Smooth muscle cell (in vitro differentiated cells): ENCODE measurements at regions not wholly inside any gene's neighbourhood (a gene's known extent, or its start where the extent isn't known, plus 50 kb on each side); places are given as distances from the start of the nearest gene placed in this dataset.

Experiments
- DNase-seq: peaks from one replicate; lab custom pipeline; 2025; ENCODE audit not compliant: unreplicated experiment; lab: John Stamatoyannopoulos, UW
- H2AFZ ChIP-seq: fragments of 200-600 bp; sonication (generic); 2 replicates; pipeline ENCODE4 v1.6.0; 2016; ENCODE audit warnings: antibody characterized with exemption, low read depth, mild to moderate bottlenecking
- H3F3A ChIP-seq: fragments of 200-600 bp; sonication (generic); 2 replicates; pipeline ENCODE4 v1.6.0; 2017; ENCODE audit warnings: antibody characterized with exemption, low read depth
- H3K27ac ChIP-seq: fragments of 200-600 bp; sonication (generic); 2 replicates; pipeline ENCODE4 v1.5.1; 2016; ENCODE audit warnings: low read depth, mild to moderate bottlenecking
- H3K27me3 ChIP-seq: fragments of 200-600 bp; sonication (generic); 2 replicates; pipeline ENCODE4 v1.6.1; 2016; ENCODE audit warnings: low read depth, mild to moderate bottlenecking
- H3K36me3 ChIP-seq: fragments of 200-600 bp; sonication (generic); 2 replicates; pipeline ENCODE4 v1.5.1; 2016; ENCODE audit warnings: low read depth
- H3K4me1 ChIP-seq: fragments of 200-600 bp; sonication (generic); 2 replicates; pipeline ENCODE4 v1.5.1; 2016; ENCODE audit warnings: low read depth
- H3K4me2 ChIP-seq: fragments of 200-600 bp; sonication (generic); 2 replicates; pipeline ENCODE4 v1.6.0; 2016; ENCODE audit warnings: mild to moderate bottlenecking
- H3K4me3 ChIP-seq: fragments of 200-600 bp; sonication (generic); 2 replicates; pipeline ENCODE4 v1.5.1; 2016; ENCODE audit warnings: mild to moderate bottlenecking
- H3K79me2 ChIP-seq: fragments of 200-600 bp; sonication (generic); 2 replicates; pipeline ENCODE4 v1.6.0; 2016; ENCODE audit warnings: low read depth, mild to moderate bottlenecking
- H3K9ac ChIP-seq: fragments of 200-600 bp; sonication (generic); 2 replicates; pipeline ENCODE4 v1.6.0; 2016; ENCODE audit warnings: low read depth
- H3K9me3 ChIP-seq: fragments of 200-600 bp; sonication (generic); replicated peaks from 2 replicates; pipeline ENCODE4 v1.5.1; 2016; ENCODE audit warnings: low read depth
- H4K20me1 ChIP-seq: fragments of 200-600 bp; sonication (generic); 2 replicates; pipeline ENCODE4 v1.6.0; 2016; ENCODE audit warnings: low read depth
- WGBS: methylation state at CpG from one replicate; pipeline ENCODE4 v1.1.7; 2016; ENCODE audit warnings: low lambda C conversion rate; 5-methylcytosine and 5-hydroxymethylcytosine counted together
- TF ChIP-seq, protein P1 (sequence below): fragments of 200-600 bp; sonication (generic); IDR thresholded peaks from 2 replicates; pipeline ENCODE4 v1.5.1; 2017; ENCODE audit warnings: borderline replicate concordance, mild to moderate bottlenecking, antibody characterized with exemption; ENCODE audit not compliant: insufficient read depth, poor library complexity, severe bottlenecking

DNA sequence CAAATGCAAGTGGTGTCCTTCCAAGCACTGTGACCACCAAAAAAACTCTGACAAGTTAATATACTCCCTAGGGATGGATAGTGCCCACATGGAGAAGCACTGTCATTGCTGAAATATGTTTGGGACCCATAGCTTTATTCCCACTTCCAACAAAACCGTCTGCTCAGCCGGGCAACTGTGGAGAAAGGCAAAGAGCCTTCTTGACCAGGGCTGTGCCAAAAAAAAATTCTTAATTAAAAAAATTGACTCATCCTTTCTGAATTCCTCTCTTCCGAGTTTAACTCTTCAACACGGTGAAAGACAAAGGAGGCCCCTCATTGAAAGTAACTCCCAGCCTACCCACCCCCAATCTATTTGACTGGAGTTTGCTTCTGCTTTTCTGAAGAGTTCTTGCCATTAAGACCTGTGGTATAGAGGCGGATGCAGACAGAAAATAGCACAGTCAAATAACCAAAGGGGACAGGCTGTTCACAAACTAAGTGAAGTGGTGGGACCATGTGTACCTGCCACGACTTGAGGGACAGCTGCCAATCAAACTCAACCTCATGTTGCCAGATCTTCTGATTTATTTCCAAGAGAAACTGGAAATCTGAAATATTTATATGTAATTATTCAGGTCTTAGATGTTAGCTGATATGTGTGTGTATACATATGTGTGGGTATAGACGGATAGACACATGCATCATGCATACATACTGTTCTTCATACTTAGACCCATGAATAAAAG, 135.4 kb upstream of the PFN2 start:
- Histone ChIP-seq H2AFZ (no peak overlapping the region), H3K9me3 (no peaks in the 10 kb centered on the region), H4K20me1 (no peaks in the 10 kb centered on the region), H3K9ac (no peak overlapping the region), H3K4me3 (no peak overlapping the region), H3K4me2 (peak overlapping the region; percentile 28), H3K36me3 (no peaks in the 10 kb centered on the region), H3K27ac (peak overlapping the region; percentile 58), H3F3A (peaks cover 12% of the 10 kb centered on the region), H3K4me1 (peaks cover 28% of the 10 kb centered on the region), H3K27me3 (no peaks in the 10 kb centered on the region), H3K79me2 (no peaks in the 10 kb centered on the region)
- DNase-seq = no peak
- TF ChIP-seq, protein P1, sequence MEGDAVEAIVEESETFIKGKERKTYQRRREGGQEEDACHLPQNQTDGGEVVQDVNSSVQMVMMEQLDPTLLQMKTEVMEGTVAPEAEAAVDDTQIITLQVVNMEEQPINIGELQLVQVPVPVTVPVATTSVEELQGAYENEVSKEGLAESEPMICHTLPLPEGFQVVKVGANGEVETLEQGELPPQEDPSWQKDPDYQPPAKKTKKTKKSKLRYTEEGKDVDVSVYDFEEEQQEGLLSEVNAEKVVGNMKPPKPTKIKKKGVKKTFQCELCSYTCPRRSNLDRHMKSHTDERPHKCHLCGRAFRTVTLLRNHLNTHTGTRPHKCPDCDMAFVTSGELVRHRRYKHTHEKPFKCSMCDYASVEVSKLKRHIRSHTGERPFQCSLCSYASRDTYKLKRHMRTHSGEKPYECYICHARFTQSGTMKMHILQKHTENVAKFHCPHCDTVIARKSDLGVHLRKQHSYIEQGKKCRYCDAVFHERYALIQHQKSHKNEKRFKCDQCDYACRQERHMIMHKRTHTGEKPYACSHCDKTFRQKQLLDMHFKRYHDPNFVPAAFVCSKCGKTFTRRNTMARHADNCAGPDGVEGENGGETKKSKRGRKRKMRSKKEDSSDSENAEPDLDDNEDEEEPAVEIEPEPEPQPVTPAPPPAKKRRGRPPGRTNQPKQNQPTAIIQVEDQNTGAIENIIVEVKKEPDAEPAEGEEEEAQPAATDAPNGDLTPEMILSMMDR = no peak
- WGBS = 50% methylated on average over 7 of the region's 7 CpGs

GRCh38 chr3:150105025-150105424, 134.3 kb upstream of the PFN2 start:
- WGBS = 94% methylated on average over 1 of the region's 1 CpG
- no peaks in the 10 kb centered on the region for H3K36me3 ChIP-seq

GRCh38 chr3:150104564-150104963, 133.9 kb upstream of the PFN2 start:
- H3K27ac ChIP-seq = no peak overlapping the region
- H3K4me2 ChIP-seq = no peak overlapping the region
- H3K4me3 ChIP-seq = no peak overlapping the region
- H3K36me3 ChIP-seq = no peaks in the 10 kb centered on the region
- H3K9ac ChIP-seq = no peak overlapping the region
- H2AFZ ChIP-seq = no peak overlapping the region
- TF ChIP-seq, protein P1 = no peak
- DNase-seq = no peak
- H3K79me2 ChIP-seq = no peaks in the 10 kb centered on the region
- 95% methylated on average over 3 of the region's 3 CpGs for WGBS
- H3K4me1 ChIP-seq = peaks cover 28% of the 10 kb centered on the region
- no peaks in the 10 kb centered on the region for H3K9me3 ChIP-seq
- H3F3A ChIP-seq = peaks cover 12% of the 10 kb centered on the region
- H4K20me1 ChIP-seq = no peaks in the 10 kb centered on the region
- no peaks in the 10 kb centered on the region for H3K27me3 ChIP-seq

More at GRCh38 chr3:150105025-150105424, 134.3 kb upstream of the PFN2 start:
- Histone ChIP-seq H3K4me1 (peaks cover 28% of the 10 kb centered on the region), H3K9me3 (no peaks in the 10 kb centered on the region), H3K9ac (no peak overlapping the region), H3K4me3 (no peak overlapping the region), H3K27ac (no peak overlapping the region), H3K4me2 (no peak overlapping the region), H3K79me2 (no peaks in the 10 kb centered on the region), H3K27me3 (no peaks in the 10 kb centered on the region), H3F3A (peaks cover 12% of the 10 kb centered on the region), H2AFZ (no peak overlapping the region), H4K20me1 (no peaks in the 10 kb centered on the region)
- no peak for DNase-seq
- TF ChIP-seq, protein P1 = no peak

DNA sequence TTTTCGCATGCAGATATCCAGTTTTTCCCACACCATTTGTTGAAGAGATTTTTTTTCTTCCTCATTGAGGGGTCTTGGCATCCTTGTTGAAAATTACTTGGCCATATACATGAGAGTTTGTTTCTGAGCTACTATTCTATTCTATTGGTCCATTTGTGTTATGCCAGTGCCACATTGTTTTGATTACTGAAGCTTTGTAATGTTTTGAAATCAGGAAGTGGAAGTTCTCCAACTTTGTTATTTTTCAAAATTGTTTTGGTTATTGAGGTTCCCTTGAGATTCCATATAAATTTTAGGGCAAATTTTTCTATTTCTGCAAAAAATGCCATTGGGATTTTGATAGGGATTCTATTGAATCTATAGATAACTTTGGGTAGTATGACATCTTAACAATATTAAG, 130.3 kb upstream of the PFN2 start:
- Histone ChIP-seq H2AFZ (no peak overlapping the region), H3K27ac (no peak overlapping the region), H3K4me1 (peaks cover 29% of the 10 kb centered on the region), H3K4me3 (no peak overlapping the region), H3K79me2 (no peaks in the 10 kb centered on the region), H3K9me3 (no peaks in the 10 kb centered on the region), H3F3A (peaks cover 7% of the 10 kb centered on the region), H3K9ac (no peak overlapping the region), H3K36me3 (no peaks in the 10 kb centered on the region), H3K27me3 (no peaks in the 10 kb centered on the region), H3K4me2 (no peak overlapping the region), H4K20me1 (no peaks in the 10 kb centered on the region)
- TF ChIP-seq, protein P1 = no peak
- 97% methylated on average over 1 of the region's 1 CpG for WGBS
- DNase-seq = no peak
